ENCODE measurements at regions not wholly inside any gene's neighbourhood (a gene's known extent, or its start where the extent isn't known, plus 50 kb on each side); places are given as distances from the start of the nearest gene placed in this dataset.

GRCh38 chr7:53965716-53966115, 576.5 kb upstream of the VSTM2A start:
- DNase-seq (ENCODE audit: low spot score), result no peak

GRCh38 chr7:53983480-53983879, 558.7 kb upstream of the VSTM2A start:
- DNase-seq (ENCODE audit: low spot score), result no peak

- DNase-seq (ENCODE audit: low spot score), result peak; percentile 33
Observed at GRCh38 chr7:53984776-53985175, 557.4 kb upstream of the VSTM2A start.

GRCh38 chr7:53988376-53988775, 553.8 kb upstream of the VSTM2A start:
- DNase-seq (ENCODE audit: low spot score), result no peak

GRCh38 chr7:53993224-53993623, 549.0 kb upstream of the VSTM2A start:
- no peak for DNase-seq (ENCODE audit: low spot score)

GRCh38 chr7:53996876-53997275, 545.3 kb upstream of the VSTM2A start:
- no peak for DNase-seq (ENCODE audit: low spot score)

GRCh38 chr7:54014765-54015164, 527.4 kb upstream of the VSTM2A start:
- no peak for DNase-seq (ENCODE audit: low spot score)

GRCh38 chr7:54015251-54015650, 526.9 kb upstream of the VSTM2A start:
- peak; percentile 78 for DNase-seq (ENCODE audit: low spot score)

GRCh38 chr7:54037873-54038272, 504.3 kb upstream of the VSTM2A start:
- DNase-seq (ENCODE audit: low spot score), result no peak

GRCh38 chr7:54060643-54061042, 481.5 kb upstream of the VSTM2A start:
- DNase-seq (ENCODE audit: low spot score), result no peak

GRCh38 chr7:54066643-54067042, 475.5 kb upstream of the VSTM2A start:
- DNase-seq (ENCODE audit: low spot score), result no peak

- no peak for DNase-seq (ENCODE audit: low spot score)
Observed at GRCh38 chr7:54069843-54070242, 472.3 kb upstream of the VSTM2A start.

- no peak for DNase-seq (ENCODE audit: low spot score)
Observed at GRCh38 chr7:54072710-54073109, 469.5 kb upstream of the VSTM2A start.

- peak; percentile 18 for DNase-seq (ENCODE audit: low spot score)
Observed at GRCh38 chr7:54076616-54077015, 465.6 kb upstream of the VSTM2A start.

GRCh38 chr7:54080525-54080924, 461.6 kb upstream of the VSTM2A start:
- DNase-seq (ENCODE audit: low spot score), result no peak

GRCh38 chr7:54080971-54081370, 461.2 kb upstream of the VSTM2A start:
- no peak for DNase-seq (ENCODE audit: low spot score)

- no peak for DNase-seq (ENCODE audit: low spot score)
Observed at GRCh38 chr7:54084340-54084739, 457.8 kb upstream of the VSTM2A start.

- DNase-seq (ENCODE audit: low spot score), result no peak
Observed at GRCh38 chr7:54090652-54091213, 451.4 kb upstream of the VSTM2A start.

GRCh38 chr7:54091322-54091721, 450.9 kb upstream of the VSTM2A start:
- DNase-seq (ENCODE audit: low spot score), result no peak

- no peak for DNase-seq (ENCODE audit: low spot score)
Observed at GRCh38 chr7:54097886-54098285, 444.3 kb upstream of the VSTM2A start.

- DNase-seq (ENCODE audit: low spot score), result peak; percentile 16
Observed at GRCh38 chr7:54109501-54109900, 432.7 kb upstream of the VSTM2A start.

- peak; percentile 10 for DNase-seq (ENCODE audit: low spot score)
Observed at GRCh38 chr7:54111814-54112511, 430.2 kb upstream of the VSTM2A start.

GRCh38 chr7:54112567-54112966, 429.6 kb upstream of the VSTM2A start:
- DNase-seq (ENCODE audit: low spot score), result no peak

Data from A172 (cell line).